ENCODE measurements at regions not wholly inside any gene's neighbourhood (a gene's known extent, or its start where the extent isn't known, plus 50 kb on each side); places are given as distances from the start of the nearest gene placed in this dataset.

DNA sequence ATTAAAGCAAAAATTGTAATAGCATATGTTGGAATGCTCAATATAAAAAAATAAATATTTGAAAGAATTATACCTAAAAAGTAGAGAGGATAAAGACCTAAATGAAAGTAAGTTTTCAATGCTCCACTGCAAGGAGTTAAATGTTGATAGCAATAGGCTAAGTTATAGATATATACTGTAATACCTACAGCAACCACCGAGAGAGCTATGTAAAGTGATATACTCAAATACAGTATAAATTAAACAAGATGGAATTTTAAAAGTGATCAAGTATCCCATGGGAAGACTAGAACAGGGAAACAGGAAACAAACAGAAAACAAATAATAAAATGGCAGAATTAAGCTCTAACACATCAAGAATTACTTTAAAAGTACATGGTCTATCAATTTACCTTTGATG lies 73.9 kb downstream of the CASP3 start:
- no peak for DNase-seq (ENCODE audit: low read depth)

DNA sequence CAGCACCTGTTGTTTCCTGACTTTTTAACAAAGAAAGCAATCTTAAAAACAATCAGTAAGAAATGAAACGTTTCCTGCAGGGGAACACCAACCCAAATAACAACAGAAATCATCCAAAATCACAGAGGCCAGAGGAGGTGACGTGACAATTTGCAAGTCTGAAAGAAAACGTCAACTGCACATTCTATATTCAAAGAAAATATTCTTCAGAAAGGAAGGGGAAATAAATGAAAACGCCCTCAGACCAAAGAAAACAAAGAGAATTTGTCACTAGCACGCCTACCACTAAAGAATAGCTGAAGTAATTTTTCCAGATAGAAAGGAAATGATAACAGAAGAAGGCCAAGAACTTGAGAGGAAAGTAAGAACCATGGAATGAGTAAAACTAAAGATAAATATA lies 74.4 kb downstream of the CASP3 start:
- no peak for DNase-seq (ENCODE audit: low read depth)

DNA sequence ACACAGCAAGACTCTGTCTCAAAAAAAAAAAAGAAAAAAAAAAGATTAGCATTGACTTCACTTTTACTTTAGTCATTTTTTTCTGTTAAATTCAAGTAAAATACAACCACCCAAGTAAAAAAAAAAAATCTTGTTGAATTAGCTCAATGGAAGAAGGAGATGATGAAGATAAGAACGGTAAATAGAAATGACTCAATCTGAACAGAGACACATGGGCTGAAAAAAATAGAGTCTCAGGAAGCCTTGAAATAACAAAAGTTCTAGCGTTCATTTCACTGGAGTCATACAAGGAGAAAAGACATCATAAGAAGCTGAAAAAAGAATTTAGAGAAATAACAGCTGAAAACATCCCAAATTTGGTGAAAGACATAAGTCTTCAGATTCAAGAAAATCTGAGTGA lies 75.5 kb downstream of the CASP3 start:
- no peak for DNase-seq (ENCODE audit: low read depth)

DNA sequence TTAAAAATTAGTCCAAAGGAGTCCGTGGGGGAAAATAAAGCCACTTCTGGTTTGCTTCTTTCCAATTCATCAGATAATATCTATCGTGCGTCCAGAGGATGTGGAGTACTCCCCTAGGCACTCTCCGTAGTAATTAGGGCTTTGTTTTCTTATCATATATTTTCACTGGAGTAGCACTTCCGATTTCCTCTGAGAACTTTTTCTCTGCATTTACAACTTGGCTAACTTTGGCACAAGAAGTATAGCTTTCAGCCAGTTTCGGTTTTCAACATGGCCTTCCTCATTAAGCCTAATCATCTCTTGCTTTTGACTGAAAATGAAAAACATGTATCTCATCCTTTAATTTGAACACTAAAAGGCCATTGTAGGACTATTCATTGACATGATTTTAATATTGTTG lies 80.5 kb downstream of the CASP3 start:
- no peak for DNase-seq (ENCODE audit: low read depth)

DNA sequence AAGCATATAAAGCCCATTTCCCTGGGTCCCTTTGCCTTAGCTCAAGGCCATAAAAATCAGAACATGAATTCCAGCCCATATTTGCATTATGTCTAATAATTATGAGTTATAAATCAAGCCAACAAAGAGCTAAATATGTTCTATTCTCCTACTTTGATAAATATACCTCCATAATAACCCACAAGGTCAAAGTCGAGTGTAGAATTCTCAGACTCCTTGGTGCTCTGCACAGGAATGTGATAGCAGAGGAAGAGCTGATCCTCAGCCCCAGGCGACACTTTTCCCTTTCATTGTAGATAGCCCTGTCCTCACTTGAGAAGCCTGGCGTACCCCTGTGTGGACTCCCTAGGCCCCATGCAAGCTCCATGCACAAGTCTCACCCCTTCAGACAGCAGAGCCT lies 85.6 kb downstream of the CASP3 start:
- DNase-seq (ENCODE audit: low read depth), result no peak

DNA sequence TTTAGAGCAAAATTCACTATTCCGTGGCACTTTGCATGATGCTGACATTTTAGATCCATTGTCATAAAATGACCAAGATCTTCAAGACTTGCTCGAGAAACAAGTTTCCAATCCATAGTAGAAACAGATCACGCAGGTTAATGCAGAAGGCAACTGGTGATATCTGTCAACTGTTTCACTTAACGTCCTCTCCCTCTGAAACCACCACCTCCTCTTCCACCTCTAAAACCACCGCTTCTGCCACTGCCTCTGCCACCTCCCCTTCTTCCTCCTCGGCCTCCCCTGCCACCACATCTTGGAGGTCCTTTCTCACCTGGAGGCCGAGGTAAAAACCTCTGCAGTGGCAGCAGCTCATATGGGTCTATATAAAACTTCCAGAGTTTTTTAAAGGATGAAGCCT lies 84.6 kb upstream of the IRF2 start:
- no peak for DNase-seq (ENCODE audit: low read depth)

DNA sequence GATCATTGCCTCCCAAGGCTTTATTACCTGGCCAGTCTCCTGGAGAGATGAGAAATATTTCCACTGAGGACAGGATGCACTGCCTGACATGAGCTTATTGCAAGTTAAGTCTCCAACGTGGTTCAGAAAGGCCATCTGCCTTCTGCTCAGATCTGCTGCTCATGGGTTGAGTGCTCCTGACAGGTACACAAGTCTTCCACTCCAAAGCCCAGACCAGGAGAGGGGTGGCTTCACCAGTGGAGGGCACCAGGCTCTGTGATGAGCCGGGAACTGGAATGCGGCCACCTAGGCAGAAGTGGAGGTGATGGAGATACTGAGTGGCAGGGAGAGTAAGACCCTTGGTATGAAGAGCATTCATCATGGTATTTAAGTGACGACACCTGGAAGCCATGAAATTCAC lies 79.5 kb upstream of the IRF2 start:
- DNase-seq (ENCODE audit: low read depth), result no peak

DNA sequence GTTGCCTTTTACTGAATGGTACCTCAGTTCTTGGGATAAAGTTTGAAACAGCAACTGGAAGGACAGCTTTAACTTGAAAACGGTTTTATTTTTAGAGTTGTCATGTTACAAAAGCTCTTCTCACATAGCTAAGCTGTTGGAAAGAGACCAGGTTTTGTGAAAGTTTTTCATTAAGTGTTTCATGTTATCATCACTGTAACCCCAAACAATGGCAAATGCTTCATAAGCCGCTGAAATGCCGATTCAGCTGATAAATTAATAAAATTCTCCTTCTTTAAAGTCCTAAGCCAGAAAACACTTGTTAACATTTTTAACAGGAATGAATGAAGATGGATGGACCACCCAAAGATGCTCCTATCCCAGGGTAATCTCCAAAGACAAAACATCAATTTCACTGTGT lies 76.1 kb upstream of the IRF2 start:
- DNase-seq (ENCODE audit: low read depth), result no peak

DNA sequence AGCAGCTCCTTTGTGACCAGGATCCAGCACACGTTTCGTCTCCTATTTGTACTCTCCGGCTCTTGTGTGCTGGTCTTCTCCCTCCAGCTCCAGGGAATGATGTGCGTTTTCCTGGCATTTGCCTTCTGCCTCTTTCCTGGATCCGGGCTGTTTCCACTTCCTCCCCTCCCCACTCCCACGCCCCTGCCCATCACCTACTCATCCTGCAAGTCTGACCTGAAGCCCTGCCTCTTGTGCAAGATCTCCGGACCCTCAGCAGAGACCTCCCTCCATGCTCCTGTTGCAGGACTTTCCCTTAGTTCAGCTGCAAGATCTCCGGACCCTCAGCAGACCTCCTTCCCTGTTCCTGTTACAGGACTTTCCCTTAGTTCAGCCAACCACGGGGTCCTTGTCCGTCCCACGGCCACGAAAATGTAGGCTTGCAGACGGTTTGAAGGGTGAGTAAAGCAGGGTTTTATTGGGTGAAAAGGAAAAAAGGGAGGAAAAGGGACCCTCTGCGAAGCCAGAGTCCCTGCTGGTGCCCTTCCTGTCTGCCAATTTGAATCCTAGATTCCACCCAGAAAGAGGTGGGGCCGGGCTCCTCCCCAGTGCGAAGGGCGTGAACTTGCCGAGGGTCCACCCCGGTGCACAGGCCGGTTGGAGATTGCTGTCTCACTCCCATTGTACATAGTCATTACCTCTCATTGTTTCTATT lies 74.4 kb upstream of the IRF2 start:
- DNase-seq (ENCODE audit: low read depth), result no peak

DNA sequence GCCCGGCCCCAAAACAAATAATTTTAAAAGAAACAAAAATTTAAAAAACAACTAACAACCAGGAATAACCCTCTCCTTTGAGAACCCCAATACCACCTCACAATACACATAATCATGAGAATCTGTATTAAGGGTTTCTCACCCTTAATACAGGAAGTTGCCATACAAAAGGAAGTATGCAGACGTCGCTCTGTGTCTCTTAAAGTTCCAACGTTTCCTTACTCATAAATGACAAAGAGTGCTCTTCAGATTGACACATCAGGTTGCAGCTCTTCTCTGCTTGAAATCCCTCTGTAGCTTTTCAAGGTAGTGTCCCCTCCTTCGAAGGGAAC lies 73.9 kb upstream of the IRF2 start:
- DNase-seq (ENCODE audit: low read depth), result no peak

DNA sequence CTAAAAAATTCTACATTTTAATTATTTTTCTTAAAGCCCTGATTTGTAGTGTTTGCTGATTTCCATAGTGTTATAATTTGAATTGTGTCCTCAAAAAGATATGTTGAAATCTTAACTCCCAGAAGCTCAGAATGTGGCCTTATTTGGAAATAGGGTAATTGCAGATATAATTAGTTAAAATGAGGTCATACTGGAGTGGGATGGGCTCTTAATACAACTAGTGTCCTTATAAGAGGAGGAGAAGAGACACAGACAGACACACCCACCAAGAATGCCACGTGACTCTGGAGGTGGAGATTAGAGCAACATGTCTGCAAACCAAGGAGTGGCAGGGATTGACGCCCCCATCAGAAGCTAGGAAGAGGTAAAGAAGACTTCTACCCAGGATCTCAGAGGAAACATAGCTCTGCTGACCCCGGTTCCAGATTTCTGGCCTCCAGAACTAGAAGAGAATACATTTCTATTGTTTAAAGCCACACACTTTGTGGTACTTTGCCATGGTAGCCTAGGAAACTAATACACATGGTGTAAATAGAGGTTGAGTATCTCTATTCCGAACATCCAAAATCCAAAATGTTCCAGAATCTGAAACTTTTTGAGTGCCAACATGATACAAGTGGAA lies 70.5 kb upstream of the IRF2 start:
- no peak for DNase-seq (ENCODE audit: low read depth)

DNA sequence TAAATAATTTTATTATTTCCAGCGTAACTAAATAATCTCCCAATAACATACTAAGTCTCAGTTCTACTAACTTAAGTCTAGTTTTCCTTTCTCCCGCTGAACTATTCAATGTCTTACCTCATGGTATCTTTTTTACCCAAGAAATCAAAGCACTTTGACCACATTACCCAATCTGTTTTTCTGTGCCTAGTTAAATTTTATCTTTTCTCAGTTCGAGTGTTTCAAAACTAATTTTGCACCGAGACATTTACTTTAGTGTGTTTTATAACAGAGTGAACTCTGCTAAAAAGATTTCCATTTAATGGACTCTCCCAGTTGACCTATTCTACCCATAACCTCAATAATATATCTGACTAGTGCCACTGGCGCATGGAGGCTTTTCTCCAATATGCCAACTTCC lies 67.6 kb upstream of the IRF2 start:
- DNase-seq (ENCODE audit: low read depth), result no peak

DNA sequence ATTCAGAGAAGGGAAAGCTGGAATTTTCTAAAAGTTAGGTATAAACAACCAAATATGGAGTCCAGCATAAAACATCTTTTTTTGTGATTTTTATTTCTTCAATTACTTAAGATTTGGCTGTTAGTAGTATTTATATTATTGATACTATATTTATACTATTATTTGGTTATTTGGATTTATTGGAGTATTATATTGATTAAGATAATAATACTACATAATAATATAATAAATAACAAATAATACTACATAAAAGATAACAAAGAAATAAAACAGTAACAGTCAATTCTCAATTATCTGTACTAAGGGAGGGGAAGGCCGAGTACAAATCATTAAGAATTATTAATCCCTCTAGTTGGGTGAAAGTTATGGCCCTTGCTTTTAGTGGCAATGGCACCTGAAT lies 66.0 kb upstream of the IRF2 start:
- no peak for DNase-seq (ENCODE audit: low read depth)

DNA sequence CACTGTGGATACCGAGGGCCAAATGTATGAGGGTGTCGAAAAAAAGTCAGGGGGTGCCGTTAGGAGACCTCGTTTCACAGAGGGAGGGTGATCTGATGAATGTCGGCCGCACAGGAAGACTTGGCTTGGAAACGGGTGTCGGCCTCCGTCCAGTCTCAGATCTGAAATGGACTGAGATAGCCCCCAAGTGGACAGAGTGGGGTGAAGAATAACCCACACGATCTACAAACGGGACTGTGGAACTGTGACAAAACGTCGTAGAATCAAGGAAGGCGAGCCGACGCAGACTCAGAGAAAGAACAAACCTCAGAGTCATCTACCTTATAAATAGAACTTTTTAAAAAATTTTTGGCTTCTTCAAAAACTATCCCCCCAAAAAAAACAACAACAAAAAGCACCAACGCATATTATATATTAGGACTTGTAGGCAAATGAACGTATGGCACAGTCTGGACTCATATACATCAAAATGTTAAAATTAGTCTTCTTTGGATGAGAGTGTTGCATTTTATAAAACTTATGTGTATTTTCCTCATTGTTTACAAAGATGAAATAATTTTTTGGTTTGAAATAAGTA lies 63.8 kb upstream of the IRF2 start:
- DNase-seq (ENCODE audit: low read depth), result peak; percentile 27

DNA sequence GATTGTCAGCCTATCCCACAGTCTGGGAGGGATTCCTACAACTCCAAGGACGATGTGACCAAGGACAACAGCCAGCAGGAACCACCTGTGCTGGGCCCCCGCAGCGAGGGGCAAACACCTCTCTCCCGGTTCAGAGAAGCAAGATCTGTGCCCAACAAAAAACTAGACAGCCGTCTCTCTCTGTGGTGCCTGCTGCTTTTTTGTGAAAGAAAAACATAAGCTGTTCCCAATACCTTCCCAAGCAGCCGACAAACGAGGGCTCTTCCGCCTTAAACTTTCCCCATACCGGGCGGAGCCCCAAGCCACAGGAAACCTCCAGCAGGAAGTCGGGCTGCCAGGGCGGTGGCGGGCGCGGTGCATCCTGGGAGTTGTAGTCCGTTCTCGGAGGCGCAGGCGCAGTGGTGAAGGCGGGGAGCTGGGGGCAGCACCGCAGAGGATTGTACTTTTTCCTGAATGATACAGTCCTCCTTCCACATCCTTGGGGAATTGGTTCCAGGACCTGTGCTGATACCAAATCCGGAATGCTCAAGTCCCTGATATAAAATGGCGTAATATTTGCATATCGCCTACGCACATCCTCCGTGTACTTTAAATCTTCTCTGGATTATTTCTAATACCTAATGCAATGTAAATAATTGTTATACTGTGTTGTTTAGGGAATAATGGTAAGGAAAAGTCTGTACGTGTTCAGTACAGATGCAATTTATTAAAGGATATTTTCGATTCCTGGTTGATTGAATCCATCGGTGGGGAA lies 63.1 kb upstream of the IRF2 start:
- peak; percentile 88 for DNase-seq (ENCODE audit: low read depth)

DNA sequence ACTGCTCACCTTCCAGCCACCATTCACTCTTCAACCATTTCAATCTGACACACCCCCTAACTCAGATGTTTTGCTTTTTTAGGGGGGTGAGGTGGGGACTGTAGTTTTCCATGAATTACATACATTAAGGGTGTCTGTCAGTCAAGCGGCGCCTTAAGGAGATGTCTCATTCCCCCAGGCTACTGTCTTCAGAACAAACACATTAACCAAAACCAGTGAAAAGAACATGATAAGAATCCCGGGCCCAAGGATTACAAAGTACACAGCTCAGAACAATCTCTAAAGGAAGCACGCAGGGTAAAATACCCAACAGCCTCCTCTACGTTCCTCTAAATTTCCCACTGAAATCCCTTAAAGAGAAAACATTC lies 62.5 kb upstream of the IRF2 start:
- DNase-seq (ENCODE audit: low read depth), result no peak

DNA sequence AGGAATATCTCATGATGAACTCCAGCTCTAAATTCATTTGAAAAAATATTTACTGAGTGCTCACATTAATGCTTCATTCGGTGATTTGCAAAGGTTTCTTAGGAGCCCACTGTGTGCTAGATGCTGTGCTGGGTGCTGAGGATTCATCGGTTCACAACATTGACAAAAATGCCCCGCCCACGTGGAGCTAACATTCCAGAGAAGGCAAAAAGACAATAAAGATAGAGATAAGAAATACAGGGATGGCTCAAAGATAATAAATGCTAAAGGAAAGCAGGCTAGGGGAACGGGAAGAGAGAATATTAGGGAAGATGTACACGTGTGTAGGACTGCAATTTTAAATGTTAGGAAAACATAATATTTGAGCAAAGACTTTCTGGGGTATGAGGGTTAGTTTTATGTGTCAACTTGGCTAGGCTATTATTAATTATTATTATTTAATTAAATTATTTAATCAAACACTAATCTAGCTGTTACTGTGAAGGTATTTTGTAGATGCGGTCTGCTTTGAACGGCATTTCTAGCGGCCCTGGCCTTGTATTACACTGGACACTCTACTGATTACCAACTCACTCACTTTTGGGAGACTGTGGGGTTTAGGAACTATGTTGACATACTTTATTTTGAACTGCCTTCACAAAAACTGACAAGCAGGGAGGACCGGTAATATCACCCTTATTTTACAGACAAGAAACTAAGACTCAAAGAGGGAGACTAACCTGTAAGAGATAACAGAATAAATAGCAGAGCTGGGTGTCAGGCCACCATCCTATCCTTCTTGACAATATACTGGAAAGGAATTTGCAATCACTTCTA lies 61.9 kb upstream of the IRF2 start:
- DNase-seq (ENCODE audit: low read depth), result no peak

DNA sequence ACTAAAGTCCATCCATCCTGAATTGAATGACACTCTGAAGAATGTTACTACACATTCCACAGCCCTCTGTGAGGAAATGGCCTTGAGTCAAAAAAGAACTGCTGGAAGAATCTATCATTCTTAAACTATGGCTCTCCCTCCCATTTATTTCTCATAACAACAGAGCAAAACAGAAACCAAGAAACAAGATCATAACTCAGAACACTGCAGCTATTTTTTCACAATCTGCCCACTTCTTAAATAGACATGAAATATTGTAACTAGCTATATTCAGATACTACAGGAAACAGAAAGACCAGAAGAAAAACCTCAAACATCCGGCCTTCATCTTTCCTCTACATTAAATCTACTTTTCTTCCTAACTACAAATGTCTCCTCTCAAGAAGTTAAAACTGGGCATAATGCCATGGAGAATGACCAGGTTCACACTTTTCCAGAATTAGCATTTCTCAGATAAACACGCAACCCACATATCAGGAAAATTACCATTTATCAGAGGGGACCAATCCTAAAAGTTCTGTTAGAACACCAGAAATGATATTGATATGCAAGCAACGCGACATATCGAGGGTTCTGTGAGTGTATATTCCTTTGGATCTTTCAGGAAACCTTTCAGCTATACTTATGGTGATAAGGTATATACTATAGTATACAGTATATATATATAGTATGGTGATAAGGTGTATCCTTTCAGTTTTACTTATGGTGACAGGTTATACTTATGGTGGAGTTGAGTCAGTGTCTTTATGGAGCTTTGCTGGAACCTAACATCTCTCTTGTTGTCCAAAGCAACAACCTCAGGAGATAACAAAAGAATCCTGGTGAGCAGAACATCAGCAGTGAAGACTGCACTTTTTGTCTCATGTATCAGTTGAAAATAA lies 60.4 kb upstream of the IRF2 start:
- no peak for DNase-seq (ENCODE audit: low read depth)

DNA sequence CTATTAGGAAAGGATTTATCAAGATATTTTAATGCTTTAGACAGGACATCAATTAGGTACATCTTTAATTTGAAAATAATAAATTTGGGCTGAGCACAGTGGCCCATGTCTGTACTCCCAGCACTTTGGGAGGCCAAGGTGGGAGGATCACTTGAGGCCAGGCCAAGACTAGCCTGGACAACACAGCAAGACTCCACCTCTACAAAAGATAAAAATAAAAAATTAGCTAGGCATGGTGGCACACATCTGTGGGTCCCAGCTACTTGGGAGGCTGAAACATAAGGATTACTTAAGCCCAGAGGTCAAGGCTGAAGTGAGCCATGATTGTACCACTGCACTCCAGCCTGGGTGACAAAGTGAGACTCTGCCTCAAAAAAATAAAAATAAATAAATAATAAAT lies 59.6 kb upstream of the IRF2 start:
- no peak for DNase-seq (ENCODE audit: low read depth)

DNA sequence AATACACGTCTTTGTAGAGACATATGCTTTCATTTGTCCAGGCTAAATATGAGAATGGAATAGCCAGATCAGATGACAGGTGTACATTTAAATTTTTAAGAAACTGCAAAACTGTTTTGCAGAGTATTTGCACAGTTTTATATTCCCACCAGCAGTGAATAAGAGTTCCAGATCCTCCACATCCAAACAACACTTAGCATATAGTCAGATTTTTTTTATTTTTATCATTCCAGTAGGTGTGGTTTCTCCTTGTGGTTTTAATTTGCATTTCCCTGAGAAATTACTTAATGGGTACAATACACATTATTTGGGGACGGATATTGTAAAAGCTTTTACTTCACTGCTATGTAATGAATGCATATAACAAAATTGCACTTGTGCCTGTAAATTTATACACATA lies 56.7 kb upstream of the IRF2 start:
- no peak for DNase-seq (ENCODE audit: low read depth)

DNA sequence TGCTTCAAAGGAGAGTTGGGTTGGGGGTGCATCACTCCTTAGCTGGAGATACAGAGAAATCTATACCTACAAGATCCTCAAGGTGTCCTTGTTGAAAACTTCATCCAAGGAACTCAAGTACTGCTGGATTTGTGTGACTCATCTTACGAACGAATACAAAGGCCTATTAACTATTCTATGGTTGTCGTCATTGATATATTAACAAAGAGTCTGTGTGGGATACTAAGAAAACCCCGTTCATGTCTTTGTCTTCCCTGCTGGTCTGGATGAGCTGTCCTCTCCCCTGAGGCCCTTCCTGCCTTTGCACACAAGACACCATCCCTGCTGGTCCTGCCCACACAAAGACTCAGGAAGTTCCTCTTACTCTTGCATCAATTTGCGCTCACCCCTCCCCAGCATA lies 54.9 kb upstream of the IRF2 start:
- no peak for DNase-seq (ENCODE audit: low read depth)

DNA sequence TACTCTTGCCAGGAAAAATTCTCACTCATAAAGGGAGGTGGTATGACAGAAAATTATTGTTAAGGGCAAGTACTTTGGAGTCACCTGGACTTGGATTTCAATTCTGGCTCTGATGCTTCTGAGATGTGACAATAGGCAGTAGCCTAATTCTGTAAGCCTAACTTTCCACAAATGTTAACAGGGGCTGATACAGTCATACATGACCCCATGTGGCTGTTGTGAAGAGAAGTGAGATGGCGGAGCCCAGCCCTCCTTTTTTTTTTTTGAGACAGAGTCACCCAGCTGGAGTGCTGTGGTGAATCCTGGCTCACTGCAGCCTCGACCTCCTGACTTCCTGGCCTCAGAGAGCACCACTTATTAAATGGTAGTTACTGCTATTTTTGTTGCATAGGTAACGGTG lies 54.4 kb upstream of the IRF2 start:
- no peak for DNase-seq (ENCODE audit: low read depth)

Data from stimulated activated CD8-positive, alpha-beta memory T cell treated with anti-CD3 and anti-CD28 coated beads, Interleukin-12 subunit alpha, Interleukin-12 subunit beta, amount 100 ng/mL, for 4 hours (primary cell).